GM21786 (cell line): ENCODE measurements at regions not wholly inside any gene's neighbourhood (a gene's known extent, or its start where the extent isn't known, plus 50 kb on each side); places are given as distances from the start of the nearest gene placed in this dataset.

Experiments
- ATAC-seq: cut with Tn5 transposase; IDR thresholded peaks from one replicate; pipeline ENCODE4 v1.9.1; 2021; ENCODE audit not compliant: unreplicated experiment

GRCh38 chr2:205937211-205937610, 148.8 kb downstream of the INO80D start:
- no peak for ATAC-seq

DNA sequence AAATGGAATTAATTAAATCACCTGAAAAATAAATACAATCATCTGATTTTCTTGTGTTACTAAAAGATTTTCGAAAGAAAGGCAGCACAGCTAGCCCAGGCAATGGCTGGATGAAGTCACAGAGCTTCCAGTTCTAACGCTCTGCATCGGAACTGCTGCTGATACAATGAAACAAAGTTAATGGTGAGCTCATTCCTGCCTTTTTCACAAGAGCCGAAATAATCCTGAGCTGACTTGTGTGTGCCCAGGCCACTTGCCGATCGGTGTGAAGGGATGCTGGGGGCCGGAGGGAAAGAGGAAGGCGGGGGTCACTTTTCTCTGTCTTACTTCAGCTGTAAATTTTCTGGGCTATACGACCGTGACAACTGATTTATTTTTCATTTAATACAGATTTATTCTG, 149.5 kb downstream of the INO80D start:
- no peak for ATAC-seq

GRCh38 chr2:205934443-205934842, 151.5 kb downstream of the INO80D start:
- no peak for ATAC-seq

DNA sequence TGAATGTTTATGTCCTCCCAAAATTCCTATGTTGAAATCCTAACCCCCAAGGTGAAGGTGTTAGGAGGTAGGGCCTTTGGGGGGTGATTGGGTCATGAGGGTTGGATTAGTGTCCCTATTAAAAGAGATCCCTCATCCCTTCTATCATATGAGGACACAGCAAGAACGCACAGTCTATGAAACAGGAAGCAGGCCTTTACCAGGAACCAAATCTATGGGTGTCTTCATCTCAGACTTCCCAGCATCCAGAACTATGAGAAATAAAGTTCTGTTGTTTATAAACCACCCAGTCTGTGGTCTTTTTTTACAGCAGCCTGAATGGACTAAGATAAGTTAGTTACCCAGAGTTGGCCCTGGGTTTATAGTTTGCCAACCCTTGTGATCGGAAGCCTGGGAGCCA, 153.1 kb downstream of the INO80D start:
- ATAC-seq, result no peak

DNA sequence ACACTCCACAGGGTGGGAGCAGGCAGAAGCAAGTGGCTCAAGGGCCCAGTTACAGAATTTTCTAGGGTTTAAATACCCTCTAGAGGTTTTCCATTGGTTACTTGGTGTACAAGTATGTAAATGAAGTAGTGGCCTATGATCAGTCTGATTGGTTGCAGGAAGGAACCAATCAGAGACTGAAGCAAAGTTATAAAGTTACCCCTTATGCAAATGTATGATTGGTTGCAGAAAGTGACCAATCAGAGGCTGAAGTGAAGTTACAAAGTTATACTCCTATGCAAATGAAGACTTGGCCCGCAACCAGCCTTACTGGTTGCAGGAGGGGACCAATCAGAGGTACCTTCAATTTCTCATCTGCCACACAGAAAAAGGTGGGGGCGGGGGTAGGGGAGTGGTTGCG, 154.6 kb downstream of the INO80D start:
- ATAC-seq, result no peak

DNA sequence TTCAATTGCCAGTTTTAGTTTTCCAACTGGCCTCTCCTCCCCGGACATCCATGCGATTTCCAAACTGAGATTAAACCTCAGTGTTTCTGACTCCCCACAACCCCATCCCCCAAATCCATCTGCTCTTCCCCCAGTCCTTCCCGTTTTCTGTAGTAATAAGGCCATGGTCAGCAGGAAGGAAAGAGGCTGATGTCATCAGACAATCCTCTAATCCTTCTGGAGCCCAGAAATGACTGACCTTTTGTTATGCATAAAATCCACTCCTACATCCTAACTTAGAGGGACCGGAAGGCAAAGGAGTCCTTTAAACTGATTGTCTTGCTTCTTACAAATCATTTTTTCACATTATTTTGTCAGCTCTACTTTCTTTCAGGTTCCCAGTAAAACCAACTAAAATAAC, 155.8 kb downstream of the INO80D start:
- ATAC-seq, result no peak

DNA sequence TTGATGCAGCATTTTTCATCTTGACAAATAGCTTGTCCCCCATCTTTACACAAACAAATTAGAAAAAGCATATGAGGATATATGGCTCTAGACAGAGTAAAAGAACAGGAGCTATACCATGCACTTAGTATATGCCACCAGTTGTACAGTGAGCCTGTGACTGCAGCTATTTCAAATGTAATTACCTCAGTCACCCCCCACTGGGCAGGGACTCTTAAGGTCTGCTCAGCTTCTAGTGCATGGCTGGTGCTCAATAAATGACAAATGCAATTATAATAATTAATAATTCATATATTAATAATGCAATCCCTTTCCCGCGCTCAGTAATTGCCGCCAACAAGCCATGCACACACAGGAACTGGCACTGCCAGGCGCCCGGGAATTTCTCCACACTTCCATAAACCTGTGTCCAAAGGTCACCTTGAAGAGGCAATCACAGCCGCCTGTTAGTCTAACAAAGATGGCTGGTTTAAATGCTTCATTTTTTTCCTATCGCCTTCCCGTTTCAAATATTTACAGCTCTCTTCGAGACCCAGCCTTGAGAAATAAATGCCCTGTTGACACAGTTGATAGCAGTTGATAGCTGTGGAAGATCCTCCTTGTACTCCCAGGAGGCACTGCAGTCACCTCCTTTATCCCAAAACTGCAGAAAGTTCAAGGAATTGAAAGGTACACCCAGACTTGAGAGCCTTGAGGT, 156.6 kb downstream of the INO80D start:
- ATAC-seq, result no peak

GRCh38 chr2:205925373-205926337, 160.3 kb downstream of the INO80D start:
- ATAC-seq, result peak; percentile 89

GRCh38 chr2:205924676-205925075, 161.3 kb downstream of the INO80D start:
- ATAC-seq, result no peak

GRCh38 chr2:205915130-205915524, 170.8 kb downstream of the INO80D start:
- ATAC-seq, result no peak

GRCh38 chr2:205914213-205915129, 171.5 kb downstream of the INO80D start:
- ATAC-seq, result no peak

GRCh38 chr2:205913668-205914067, 172.3 kb downstream of the INO80D start:
- ATAC-seq, result no peak

GRCh38 chr2:205911306-205911705, 174.7 kb downstream of the INO80D start:
- no peak for ATAC-seq

- ATAC-seq, result no peak
These were observed 176.8 kb downstream of the INO80D start for GRCh38 chr2:205909184-205909572.

DNA sequence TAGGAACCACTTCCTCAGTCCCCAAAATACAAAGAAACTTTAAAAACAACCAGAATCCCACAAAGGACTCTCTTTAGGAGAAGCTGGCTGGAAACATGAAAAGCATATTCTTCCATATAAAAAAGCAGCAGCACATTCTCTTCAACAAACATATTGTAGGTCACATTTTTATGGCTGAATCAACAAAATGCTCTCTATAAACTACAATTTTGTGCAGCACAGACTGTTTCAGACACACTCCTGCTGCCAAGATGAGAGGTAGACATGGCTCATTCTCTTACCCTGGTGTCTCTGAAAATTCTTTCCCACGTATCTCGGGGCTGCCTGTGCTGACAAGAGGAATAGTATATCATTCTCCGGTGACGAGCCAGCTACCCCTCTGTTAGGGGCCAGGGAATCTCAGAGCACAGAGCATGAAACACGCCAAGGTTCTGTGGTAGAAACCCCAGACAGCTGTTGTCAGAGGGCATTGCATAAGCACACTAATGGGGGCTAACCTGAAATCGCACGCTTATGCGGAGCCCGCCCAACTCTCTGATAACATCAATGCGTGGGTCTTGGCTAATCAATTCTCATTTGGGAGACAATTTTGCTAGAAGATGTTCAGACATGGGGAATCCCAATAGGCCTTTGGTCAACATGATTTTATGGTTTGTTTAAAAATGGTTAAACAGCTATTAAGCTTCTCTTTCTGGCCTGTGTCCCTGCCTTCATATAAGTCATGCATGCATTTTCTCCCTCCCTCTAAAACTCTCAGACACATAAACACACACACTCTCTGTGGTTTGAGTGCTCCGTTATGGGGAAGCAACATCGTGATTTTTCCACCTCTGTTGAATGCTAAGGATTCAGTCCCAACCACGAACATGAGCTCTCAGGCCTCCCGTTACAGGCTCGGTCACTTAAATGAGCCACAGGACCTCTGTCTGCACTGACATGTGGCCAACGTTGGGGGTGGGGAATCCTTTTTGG, 177.5 kb downstream of the INO80D start:
- no peak for ATAC-seq

- no peak for ATAC-seq
These were observed 179.6 kb downstream of the INO80D start for GRCh38 chr2:205906419-205906818.

GRCh38 chr2:205905576-205905975, 180.4 kb downstream of the INO80D start:
- ATAC-seq, result no peak

DNA sequence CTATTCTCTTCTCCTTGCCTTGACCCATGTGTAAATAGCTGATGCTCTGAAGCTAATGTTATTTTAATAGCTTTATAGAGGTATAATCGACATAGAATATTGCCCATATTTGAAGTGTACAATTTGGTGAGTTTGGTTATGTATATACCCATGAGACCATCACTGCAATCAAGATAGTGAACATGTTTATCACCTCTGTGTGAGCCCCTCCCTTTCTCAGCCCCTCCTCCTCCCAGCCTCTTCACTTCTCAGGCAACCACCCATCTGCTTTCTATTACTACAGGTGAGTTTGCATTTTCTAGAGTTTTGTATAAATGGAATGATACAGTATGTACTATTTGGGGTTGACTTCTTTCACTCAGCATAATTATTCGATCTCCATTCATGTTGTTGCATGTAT, 181.1 kb downstream of the INO80D start:
- no peak for ATAC-seq

DNA sequence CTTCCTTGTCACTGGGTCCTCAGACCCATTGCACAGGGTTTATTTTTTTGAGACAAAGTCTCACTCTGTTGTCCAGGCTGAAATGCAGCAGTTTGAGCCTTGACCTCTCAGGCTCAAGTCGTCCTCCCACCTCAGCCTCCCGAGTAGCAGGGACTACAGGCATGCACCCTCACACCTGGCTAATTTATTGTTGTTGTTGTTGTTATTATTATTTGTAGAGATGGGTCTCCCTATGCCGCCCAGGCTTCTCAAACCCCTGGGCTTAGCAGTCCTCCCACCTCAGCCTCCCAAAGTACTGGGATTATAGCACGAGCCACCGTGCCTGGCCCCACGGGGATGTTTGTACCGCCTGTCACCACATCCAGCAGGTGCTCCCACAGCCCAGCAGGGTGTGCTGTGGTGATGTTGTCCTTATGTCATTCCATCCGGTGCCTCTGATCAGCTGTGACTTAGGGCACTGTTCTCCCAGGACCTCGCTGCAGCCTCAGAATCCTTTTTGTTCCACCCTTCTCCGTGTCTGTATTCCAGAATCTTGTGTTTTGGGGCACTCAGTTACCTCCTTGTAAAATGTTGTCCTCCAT, 182.3 kb downstream of the INO80D start:
- peak; percentile 79 for ATAC-seq

- no peak for ATAC-seq
These were observed 183.1 kb downstream of the INO80D start for GRCh38 chr2:205902900-205903237.
